ENCODE measurements at regions not wholly inside any gene's neighbourhood (a gene's known extent, or its start where the extent isn't known, plus 50 kb on each side); places are given as distances from the start of the nearest gene placed in this dataset.

GRCh38 chr4:178789279-178789678, 1347.0 kb upstream of the AGA start:
- no TSS peak for BruUV-seq (replicated peaks)
- ChIA-PET CTCF (interaction anchor here (0.6 to 0.7 kb wide), 3 partner anchors 10 to 1270 kb away, joined by 3 read pairs; no protein-coding TSS in a partner anchor), POLR2A (no interaction called here)
- H3K9me3 Mint-ChIP-seq (ENCODE audit: unreplicated experiment): no peaks in the 10 kb centered on the region
- H3K4me3 Mint-ChIP-seq (ENCODE audit: unreplicated experiment): no peak overlapping the region
- H3K27me3 Mint-ChIP-seq (ENCODE audit: insufficient read depth, unreplicated experiment): no peaks in the 10 kb centered on the region
- H3K4me1 Mint-ChIP-seq (ENCODE audit: insufficient read depth, unreplicated experiment): peaks cover 5% of the 10 kb centered on the region
- intact Hi-C loops (cut with micrococcal nuclease): no loop called here
- TF ChIP-seq, protein P1, sequence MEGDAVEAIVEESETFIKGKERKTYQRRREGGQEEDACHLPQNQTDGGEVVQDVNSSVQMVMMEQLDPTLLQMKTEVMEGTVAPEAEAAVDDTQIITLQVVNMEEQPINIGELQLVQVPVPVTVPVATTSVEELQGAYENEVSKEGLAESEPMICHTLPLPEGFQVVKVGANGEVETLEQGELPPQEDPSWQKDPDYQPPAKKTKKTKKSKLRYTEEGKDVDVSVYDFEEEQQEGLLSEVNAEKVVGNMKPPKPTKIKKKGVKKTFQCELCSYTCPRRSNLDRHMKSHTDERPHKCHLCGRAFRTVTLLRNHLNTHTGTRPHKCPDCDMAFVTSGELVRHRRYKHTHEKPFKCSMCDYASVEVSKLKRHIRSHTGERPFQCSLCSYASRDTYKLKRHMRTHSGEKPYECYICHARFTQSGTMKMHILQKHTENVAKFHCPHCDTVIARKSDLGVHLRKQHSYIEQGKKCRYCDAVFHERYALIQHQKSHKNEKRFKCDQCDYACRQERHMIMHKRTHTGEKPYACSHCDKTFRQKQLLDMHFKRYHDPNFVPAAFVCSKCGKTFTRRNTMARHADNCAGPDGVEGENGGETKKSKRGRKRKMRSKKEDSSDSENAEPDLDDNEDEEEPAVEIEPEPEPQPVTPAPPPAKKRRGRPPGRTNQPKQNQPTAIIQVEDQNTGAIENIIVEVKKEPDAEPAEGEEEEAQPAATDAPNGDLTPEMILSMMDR (IDR thresholded peaks at IDR 0.05; ENCODE audit: unreplicated experiment): no peak
- no peak overlapping the region for H3K27ac Mint-ChIP-seq (ENCODE audit: low read depth, unreplicated experiment)
- DNase-seq (ENCODE audit: unreplicated experiment): no peak
- no peaks in the 10 kb centered on the region for H3K36me3 Mint-ChIP-seq (ENCODE audit: insufficient read depth, unreplicated experiment)

DNA sequence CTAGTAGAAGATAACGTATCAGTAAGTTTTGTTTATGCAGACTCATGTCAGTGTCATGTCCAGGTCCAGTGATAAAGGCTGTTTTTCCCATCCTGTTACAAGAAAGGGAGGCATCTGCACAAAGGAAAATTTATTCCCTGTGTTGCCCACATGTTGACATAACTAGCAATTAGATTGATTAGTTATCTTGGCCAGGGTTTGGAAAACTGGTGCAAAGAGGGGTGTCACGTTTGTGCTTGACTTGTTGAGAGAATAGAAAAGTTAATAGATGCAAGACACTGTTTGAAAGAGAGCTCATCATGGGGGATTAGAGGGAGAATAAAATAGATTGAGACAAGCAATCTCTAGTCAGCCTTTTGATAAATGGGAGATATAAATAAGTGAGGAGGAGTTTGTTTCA, 1357.0 kb upstream of the AGA start:
- intact Hi-C loops (cut with micrococcal nuclease): no loop called here
- no peaks in the 10 kb centered on the region for H3K27me3 Mint-ChIP-seq (ENCODE audit: insufficient read depth, unreplicated experiment)
- ChIA-PET CTCF (interaction anchor here (0.5 to 0.6 kb wide), 2 partner anchors 10 to 48 kb away, joined by 3 read pairs; no protein-coding TSS in a partner anchor), POLR2A (interaction anchor here (0.7 kb wide), 1 partner anchor 1090 kb away, joined by 3 read pairs; no protein-coding TSS in a partner anchor)
- no TSS peak for BruUV-seq (replicated peaks)
- no peaks in the 10 kb centered on the region for H3K9me3 Mint-ChIP-seq (ENCODE audit: unreplicated experiment)
- no peak for DNase-seq (ENCODE audit: unreplicated experiment)
- no peak overlapping the region for H3K27ac Mint-ChIP-seq (ENCODE audit: low read depth, unreplicated experiment)
- H3K4me1 Mint-ChIP-seq (ENCODE audit: insufficient read depth, unreplicated experiment): no peaks in the 10 kb centered on the region
- no peak overlapping the region for H3K4me3 Mint-ChIP-seq (ENCODE audit: unreplicated experiment)
- H3K36me3 Mint-ChIP-seq (ENCODE audit: insufficient read depth, unreplicated experiment): no peaks in the 10 kb centered on the region
- TF ChIP-seq, protein P1 (IDR thresholded peaks at IDR 0.05; ENCODE audit: unreplicated experiment): no peak

- Mint-ChIP-seq H3K9me3 (ENCODE audit: unreplicated experiment) (no peaks in the 10 kb centered on the region), H3K27ac (ENCODE audit: low read depth, unreplicated experiment) (no peak overlapping the region), H3K27me3 (ENCODE audit: insufficient read depth, unreplicated experiment) (no peaks in the 10 kb centered on the region), H3K36me3 (ENCODE audit: insufficient read depth, unreplicated experiment) (no peaks in the 10 kb centered on the region), H3K4me1 (ENCODE audit: insufficient read depth, unreplicated experiment) (no peaks in the 10 kb centered on the region), H3K4me3 (ENCODE audit: unreplicated experiment) (no peak overlapping the region)
- ChIA-PET POLR2A (interaction anchor here (0.7 kb wide), 1 partner anchor 136 kb away, joined by 3 read pairs; no protein-coding TSS in a partner anchor), CTCF (no interaction called here)
- intact Hi-C loops (cut with micrococcal nuclease): no loop called here
- BruUV-seq (replicated peaks): no TSS peak
- DNase-seq (ENCODE audit: unreplicated experiment): no peak
- TF ChIP-seq, protein P1 (IDR thresholded peaks at IDR 0.05; ENCODE audit: unreplicated experiment): no peak
Measured at GRCh38 chr4:178808106-178808505, 1365.9 kb upstream of the AGA start.

DNA sequence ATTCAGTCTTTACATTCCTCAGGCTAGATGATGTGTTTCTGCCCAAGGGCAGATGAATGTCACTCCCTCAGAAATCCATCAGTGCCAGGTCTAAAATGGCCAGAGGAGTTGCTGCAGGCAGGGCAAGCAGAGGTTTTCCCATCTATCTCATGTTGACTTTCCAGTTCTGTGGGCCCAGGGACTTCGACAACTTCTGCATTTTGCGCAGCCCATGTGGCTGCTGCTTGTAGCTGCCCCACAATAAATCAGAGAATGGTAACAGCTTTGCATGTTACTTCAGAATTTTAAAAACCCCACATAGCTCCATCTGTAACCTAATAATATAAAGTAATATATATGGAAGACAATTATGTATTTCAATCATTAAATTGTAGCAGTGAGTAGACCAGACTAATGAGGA, 1367.7 kb upstream of the AGA start:
- no TSS peak for BruUV-seq (replicated peaks)
- intact Hi-C loops (cut with micrococcal nuclease): no loop called here
- POLR2A ChIA-PET: no interaction called here

More for the DNA sequence above, 1367.7 kb upstream of the AGA start:
- Mint-ChIP-seq H3K36me3 (ENCODE audit: insufficient read depth, unreplicated experiment) (no peaks in the 10 kb centered on the region), H3K9me3 (ENCODE audit: unreplicated experiment) (no peaks in the 10 kb centered on the region), H3K4me3 (ENCODE audit: unreplicated experiment) (no peak overlapping the region), H3K27ac (ENCODE audit: low read depth, unreplicated experiment) (no peak overlapping the region), H3K27me3 (ENCODE audit: insufficient read depth, unreplicated experiment) (no peaks in the 10 kb centered on the region), H3K4me1 (ENCODE audit: insufficient read depth, unreplicated experiment) (no peaks in the 10 kb centered on the region)
- no peak for DNase-seq (ENCODE audit: unreplicated experiment)
- CTCF ChIA-PET: interaction anchor here (0.7 kb wide), 1 partner anchor 536 kb away, joined by 3 read pairs; no protein-coding TSS in a partner anchor
- TF ChIP-seq, protein P1 (IDR thresholded peaks at IDR 0.05; ENCODE audit: unreplicated experiment): no peak
